CD8-positive, alpha-beta memory T cell (primary cell): ENCODE measurements at regions not wholly inside any gene's neighbourhood (a gene's known extent, or its start where the extent isn't known, plus 50 kb on each side); places are given as distances from the start of the nearest gene placed in this dataset.
"Not testable (repeated sequence)": the region's sequence is repeated elsewhere in the genome, so short reads cannot be mapped to it uniquely, and the experiment has no call there.

ENCODE experiments used
- CTCF ChIA-PET: fragments of 350-600 bp; sonication (Branson Sonifier 250); formaldehyde crosslinking; loops from one replicate; lab custom pipeline; 2021; ENCODE audit warnings: antibody characterized with exemption; lab: Charles Lee
- POLR2A ChIA-PET: fragments of 350-600 bp; sonication (Branson Sonifier 250); formaldehyde crosslinking; loops from one replicate; lab custom pipeline; 2021; ENCODE audit warnings: antibody characterized with exemption; lab: Charles Lee
- DNase-seq, 5 donors: peaks; one replicate each; pipeline versions ENCODE4 v3.0.0 to v3.0.0-alpha.2; 2020 to 2022; ENCODE audit warnings: mixed read lengths in 1 of 5
- H3K27ac ChIP-seq: one replicate; pipeline ENCODE4 v1.7.0; 2013; ENCODE audit warnings: low read depth, mild to moderate bottlenecking, low read length, moderate library complexity
- H3K27me3 ChIP-seq: 2 replicates; pipeline ENCODE4 v1.7.0; 2013; ENCODE audit warnings: low read length, mild to moderate bottlenecking; ENCODE audit not compliant: insufficient read depth, poor library complexity, severe bottlenecking
- H3K36me3 ChIP-seq: 2 replicates; pipeline ENCODE4 v1.7.0; 2013; ENCODE audit warnings: mild to moderate bottlenecking, low read length, moderate library complexity; ENCODE audit not compliant: insufficient read depth
- H3K4me1 ChIP-seq: 2 replicates; pipeline ENCODE4 v1.7.0; 2013; ENCODE audit warnings: mild to moderate bottlenecking, low read length, moderate library complexity; ENCODE audit not compliant: insufficient read depth
- H3K4me3 ChIP-seq: 2 replicates; pipeline ENCODE4 v1.7.0; 2013; ENCODE audit warnings: mild to moderate bottlenecking, low read length
- H3K9me3 ChIP-seq: 2 replicates; pipeline ENCODE4 v1.7.0; 2013; ENCODE audit warnings: mild to moderate bottlenecking, low read length
- H3K27ac Mint-ChIP-seq, 8 donors: one replicate each; pipeline ENCODE4 v1.8.0; 2020 to 2021; ENCODE audit warnings: mixed read lengths in 8 of 8, mild to moderate bottlenecking in 6 of 8, inconsistent platforms in 3 of 8, moderate library complexity in 3 of 8
- H3K27me3 Mint-ChIP-seq, 2 donors: one replicate each; pipeline ENCODE4 v1.8.0; 2020 to 2021; ENCODE audit warnings: mixed read lengths in 2 of 2, mild to moderate bottlenecking in 1 of 2, moderate library complexity in 1 of 2
- H3K36me3 Mint-ChIP-seq, 3 donors: one replicate each; pipeline ENCODE4 v1.8.0; 2020 to 2021; ENCODE audit warnings: mixed read lengths in 3 of 3, inconsistent platforms in 1 of 3, mild to moderate bottlenecking in 1 of 3
- H3K4me1 Mint-ChIP-seq, 3 donors: one replicate each; pipeline ENCODE4 v1.8.0; 2020 to 2021; ENCODE audit warnings: mixed read lengths in 3 of 3, inconsistent platforms in 1 of 3, mild to moderate bottlenecking in 1 of 3
- H3K4me3 Mint-ChIP-seq, 7 donors: one replicate each; pipeline ENCODE4 v1.8.0; 2020 to 2021; ENCODE audit warnings: mixed read lengths in 7 of 7, mild to moderate bottlenecking in 6 of 7, moderate library complexity in 4 of 7, inconsistent platforms in 2 of 7
- H3K9me3 Mint-ChIP-seq, 5 donors: one replicate each; pipeline ENCODE4 v1.8.0; 2020 to 2022; ENCODE audit warnings: mixed read lengths in 5 of 5, mild to moderate bottlenecking in 3 of 5, moderate library complexity in 2 of 5, inconsistent platforms in 1 of 5

DNA sequence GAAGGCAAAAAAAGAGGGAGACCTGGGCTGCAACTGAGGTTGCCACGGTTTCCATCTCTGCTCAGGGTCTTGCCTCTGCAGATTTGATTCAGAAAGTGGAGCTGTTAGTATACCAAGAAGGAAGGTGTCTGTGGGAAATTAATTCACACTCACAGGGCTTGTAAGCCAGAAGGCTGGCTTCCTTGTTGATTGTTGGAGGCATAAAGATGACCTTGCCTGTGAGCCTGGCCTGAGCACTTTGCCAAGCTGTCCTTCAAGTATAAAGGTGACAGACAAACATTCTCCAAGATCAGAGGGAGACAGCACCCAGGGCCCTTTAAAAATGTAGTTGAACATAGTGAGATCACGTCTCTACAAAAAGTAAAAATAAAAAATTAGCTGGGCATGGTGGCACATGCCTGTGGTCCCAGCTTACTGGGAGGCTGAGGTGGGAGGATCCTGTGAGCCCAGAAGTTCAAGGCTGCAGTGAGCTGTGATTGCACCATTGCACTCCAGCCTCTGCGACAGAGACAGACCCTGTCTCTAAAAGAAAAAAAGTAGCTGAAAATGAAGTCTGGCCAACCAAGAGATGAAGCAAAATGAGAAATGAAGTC lies 91.2 kb upstream of the UXS1 start:
- H3K4me3 ChIP-seq = no peak overlapping the region
- H3K4me3 Mint-ChIP-seq = no peak overlapping the region
- ChIA-PET POLR2A (no interaction called here), CTCF (no interaction called here)
- no peaks in the 10 kb centered on the region for H3K4me1 Mint-ChIP-seq
- H3K27ac Mint-ChIP-seq = peak overlapping the region in 1 of 8 donors; percentile 3
- no peaks in the 10 kb centered on the region for H3K36me3 ChIP-seq
- H3K9me3 ChIP-seq = no peaks in the 10 kb centered on the region
- no peaks in the 10 kb centered on the region for H3K36me3 Mint-ChIP-seq
- no peak for DNase-seq
- no peak overlapping the region for H3K27ac ChIP-seq
- no peaks in the 10 kb centered on the region for H3K27me3 ChIP-seq
- peaks cover 6 to 25% of the 10 kb centered on the region in 2 donors for H3K27me3 Mint-ChIP-seq
- no peaks in the 10 kb centered on the region for H3K9me3 Mint-ChIP-seq
- no peaks in the 10 kb centered on the region for H3K4me1 ChIP-seq

DNA sequence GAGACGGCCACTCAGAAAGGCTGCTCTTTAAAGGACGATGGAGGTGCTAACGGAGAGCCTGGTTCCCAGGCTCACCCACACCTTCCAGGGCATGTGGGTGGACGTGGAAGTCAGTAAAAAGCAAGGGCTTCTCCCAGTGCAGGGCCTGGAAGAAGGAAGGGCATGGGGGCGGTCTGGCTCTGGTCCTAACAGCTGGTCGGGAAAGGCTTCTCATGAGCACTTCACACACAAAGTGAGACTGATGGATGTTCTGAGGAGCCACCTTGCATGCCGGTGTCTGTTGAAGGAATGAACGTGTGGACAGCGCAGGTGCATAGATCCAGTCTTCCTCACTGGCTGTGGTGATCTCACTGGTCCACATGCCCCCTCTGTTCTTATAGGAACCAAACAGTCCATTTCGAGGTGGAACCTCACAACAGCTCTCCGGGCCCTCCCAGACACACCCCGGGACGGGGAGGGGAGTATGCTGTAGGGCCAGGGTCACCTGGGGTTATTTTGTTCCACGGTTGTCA lies 90.6 kb upstream of the UXS1 start:
- no peak overlapping the region for H3K27ac ChIP-seq
- H3K9me3 Mint-ChIP-seq = no peaks in the 10 kb centered on the region
- H3K4me3 ChIP-seq = no peak overlapping the region
- H3K9me3 ChIP-seq = no peaks in the 10 kb centered on the region
- H3K27me3 Mint-ChIP-seq = peaks cover 7 to 31% of the 10 kb centered on the region in 2 donors
- no peak overlapping the region for H3K4me3 Mint-ChIP-seq
- H3K36me3 Mint-ChIP-seq = no peaks in the 10 kb centered on the region
- H3K4me1 Mint-ChIP-seq = no peaks in the 10 kb centered on the region
- H3K36me3 ChIP-seq = no peaks in the 10 kb centered on the region
- no peaks in the 10 kb centered on the region for H3K4me1 ChIP-seq
- H3K27ac Mint-ChIP-seq = no peak overlapping the region
- H3K27me3 ChIP-seq = no peaks in the 10 kb centered on the region
- no peak for DNase-seq
- ChIA-PET CTCF (no interaction called here), POLR2A (no interaction called here)

DNA sequence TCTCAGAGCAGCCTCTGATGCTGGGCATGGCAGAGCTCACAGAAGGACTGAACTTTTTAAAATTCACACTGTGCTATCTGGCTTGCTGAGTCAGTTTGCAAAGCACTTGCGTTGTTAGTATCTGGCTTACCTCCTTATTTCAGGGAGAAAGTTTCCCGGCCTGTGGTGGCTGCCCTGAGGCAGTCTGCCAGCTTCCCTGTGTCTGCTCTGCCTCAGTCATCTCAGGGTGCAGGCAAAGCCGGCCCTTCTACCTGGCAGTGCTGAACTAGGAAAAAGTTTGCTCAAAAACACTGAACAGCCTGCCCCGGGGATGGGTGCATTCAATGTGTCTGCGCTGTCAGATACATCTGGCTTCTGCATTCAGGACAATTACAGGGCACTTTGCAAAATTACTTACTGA lies 90.2 kb upstream of the UXS1 start:
- POLR2A ChIA-PET = no interaction called here
- Mint-ChIP-seq H3K27ac (no peak overlapping the region), H3K27me3 (peaks cover 7 to 32% of the 10 kb centered on the region in 2 donors), H3K4me1 (no peaks in the 10 kb centered on the region), H3K4me3 (no peak overlapping the region), H3K36me3 (no peaks in the 10 kb centered on the region), H3K9me3 (no peaks in the 10 kb centered on the region)
- no peaks in the 10 kb centered on the region for H3K27me3 ChIP-seq
- no peak overlapping the region for H3K4me3 ChIP-seq
- H3K4me1 ChIP-seq = no peaks in the 10 kb centered on the region
- H3K36me3 ChIP-seq = no peaks in the 10 kb centered on the region
- DNase-seq = no peak
- CTCF ChIA-PET = no interaction called here
- H3K27ac ChIP-seq = no peak overlapping the region
- no peaks in the 10 kb centered on the region for H3K9me3 ChIP-seq

DNA sequence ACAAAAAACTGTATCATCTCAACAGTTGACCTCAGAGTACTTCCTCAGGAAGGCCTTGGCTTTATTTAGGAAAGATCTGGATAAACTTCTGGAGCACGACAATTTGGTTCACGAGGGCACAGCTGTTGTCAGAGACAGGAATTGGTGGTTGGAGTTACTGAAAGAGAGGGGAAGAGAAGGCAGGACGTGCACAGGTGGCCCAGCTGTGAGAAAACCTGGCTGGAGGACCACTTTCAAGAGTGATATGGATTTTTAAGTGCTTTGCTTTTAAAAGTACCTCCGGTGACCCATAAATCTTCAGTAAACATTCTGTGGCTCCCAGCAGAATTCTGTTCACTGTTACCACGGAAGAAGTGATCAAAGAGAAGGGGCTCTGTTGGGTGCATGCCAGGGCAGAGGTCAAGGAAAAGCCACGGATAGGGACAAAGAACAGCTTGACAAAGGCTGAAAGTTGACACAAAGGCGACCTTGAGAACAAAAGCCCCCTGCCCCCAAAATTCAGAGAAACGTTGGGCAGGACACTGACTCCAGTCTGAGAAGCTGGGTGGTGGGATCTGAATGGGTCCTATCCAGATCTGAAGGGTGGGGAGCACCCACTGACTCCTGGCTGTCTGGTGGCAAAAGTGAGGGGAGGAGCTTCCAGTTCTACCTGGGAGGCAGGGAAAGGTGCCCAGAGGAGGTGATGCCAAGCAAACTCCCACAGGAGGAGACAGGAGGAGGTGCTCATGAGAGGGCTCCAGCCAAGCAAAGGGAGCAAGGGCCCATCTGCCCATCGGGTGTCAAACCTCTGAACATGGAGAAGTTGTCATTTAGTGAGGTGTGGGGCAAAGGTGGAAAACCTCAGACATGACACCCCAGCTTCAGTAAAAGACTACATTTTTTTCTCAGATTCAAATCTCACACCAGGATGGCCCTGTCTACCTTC lies 89.4 kb upstream of the UXS1 start:
- H3K27ac ChIP-seq, H3K4me3 Mint-ChIP-seq, H3K4me3 ChIP-seq, POLR2A ChIA-PET, H3K9me3 ChIP-seq, H3K36me3 ChIP-seq, CTCF ChIA-PET, H3K4me1 ChIP-seq, H3K4me1 Mint-ChIP-seq, H3K9me3 Mint-ChIP-seq, H3K36me3 Mint-ChIP-seq, H3K27me3 ChIP-seq, DNase-seq: not testable (repeated sequence)
- Mint-ChIP-seq H3K27me3 (peaks cover 7 to 32% of the 10 kb centered on the region in 2 donors), H3K27ac (peak overlapping the region in 2 of 8 donors; percentile 14 to 35)

DNA sequence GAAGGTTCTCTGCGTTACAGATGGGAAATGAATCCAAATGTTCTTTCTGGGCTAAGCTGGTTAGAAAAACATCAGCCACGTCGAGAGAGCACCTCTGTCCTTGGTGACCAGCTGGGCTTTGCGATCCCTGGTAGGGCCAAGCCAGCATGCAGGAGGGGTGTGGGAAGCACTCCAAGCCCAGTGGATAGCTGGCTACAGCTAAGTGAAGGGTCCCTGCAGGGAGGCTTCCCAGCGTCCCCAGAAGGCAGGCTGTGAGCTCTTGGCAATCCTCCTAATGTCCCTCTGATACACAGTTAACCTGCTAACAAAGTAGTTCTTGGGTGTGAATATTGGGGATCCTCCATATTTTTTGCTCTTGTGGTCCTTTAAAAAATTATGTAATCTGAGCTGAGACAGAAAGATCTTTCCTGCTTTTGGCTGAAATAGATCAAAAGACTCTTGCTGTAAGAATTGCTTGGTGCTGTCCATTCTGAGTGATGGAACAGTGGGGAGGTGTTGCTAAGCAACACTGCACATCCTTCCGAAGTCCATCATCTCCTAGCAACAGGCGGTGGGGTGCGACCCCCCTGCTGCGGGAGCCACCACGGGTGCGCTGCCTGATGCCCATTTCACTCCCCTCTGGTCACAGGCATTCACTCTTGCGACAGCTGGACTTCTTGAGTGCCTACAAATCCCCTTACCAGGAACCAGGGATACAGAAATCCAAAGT lies 88.5 kb upstream of the UXS1 start:
- no peaks in the 10 kb centered on the region for H3K36me3 Mint-ChIP-seq
- H3K4me1 ChIP-seq = no peaks in the 10 kb centered on the region
- no peaks in the 10 kb centered on the region for H3K9me3 ChIP-seq
- no peak overlapping the region for H3K4me3 Mint-ChIP-seq
- POLR2A ChIA-PET = no interaction called here
- no peak for DNase-seq
- H3K4me3 ChIP-seq = no peak overlapping the region
- H3K27ac ChIP-seq = no peak overlapping the region
- no peaks in the 10 kb centered on the region for H3K4me1 Mint-ChIP-seq
- no peaks in the 10 kb centered on the region for H3K27me3 ChIP-seq
- H3K27me3 Mint-ChIP-seq = peaks cover 7 to 32% of the 10 kb centered on the region in 2 donors
- H3K36me3 ChIP-seq = no peaks in the 10 kb centered on the region
- CTCF ChIA-PET = no interaction called here
- no peaks in the 10 kb centered on the region for H3K9me3 Mint-ChIP-seq
- H3K27ac Mint-ChIP-seq = no peak overlapping the region

DNA sequence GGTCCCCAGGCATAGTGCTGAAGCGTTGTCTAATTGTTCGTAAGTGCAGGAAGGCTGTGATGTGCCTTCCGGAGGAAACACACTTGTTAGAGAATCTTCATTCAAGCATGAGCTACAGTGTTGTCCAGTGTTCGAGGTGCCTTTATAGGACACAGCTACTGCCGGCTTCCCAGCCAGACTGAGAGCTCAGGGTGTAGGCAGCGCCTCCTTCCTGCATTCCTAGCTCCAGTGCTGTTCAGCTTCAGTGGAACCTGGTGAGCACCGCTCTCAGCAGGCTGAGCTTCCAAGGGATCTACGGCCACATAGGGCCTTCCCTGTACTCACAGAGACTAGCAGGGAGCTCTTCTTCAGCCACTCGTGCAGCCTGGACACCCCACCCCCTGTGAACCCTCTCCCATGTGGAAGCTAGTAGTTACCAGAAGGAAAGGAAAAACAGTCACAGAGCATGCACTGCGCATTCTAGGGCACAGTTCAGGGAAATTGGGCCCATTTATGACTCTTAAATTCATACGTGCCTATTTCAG lies 87.9 kb upstream of the UXS1 start:
- H3K36me3 ChIP-seq, H3K4me1 Mint-ChIP-seq, DNase-seq, H3K27ac Mint-ChIP-seq, CTCF ChIA-PET, H3K4me3 ChIP-seq, H3K4me1 ChIP-seq, H3K36me3 Mint-ChIP-seq, POLR2A ChIA-PET, H3K9me3 ChIP-seq, H3K9me3 Mint-ChIP-seq, H3K4me3 Mint-ChIP-seq, H3K27me3 ChIP-seq, H3K27ac ChIP-seq: not testable (repeated sequence)
- peaks cover 7 to 32% of the 10 kb centered on the region in 2 donors for H3K27me3 Mint-ChIP-seq

DNA sequence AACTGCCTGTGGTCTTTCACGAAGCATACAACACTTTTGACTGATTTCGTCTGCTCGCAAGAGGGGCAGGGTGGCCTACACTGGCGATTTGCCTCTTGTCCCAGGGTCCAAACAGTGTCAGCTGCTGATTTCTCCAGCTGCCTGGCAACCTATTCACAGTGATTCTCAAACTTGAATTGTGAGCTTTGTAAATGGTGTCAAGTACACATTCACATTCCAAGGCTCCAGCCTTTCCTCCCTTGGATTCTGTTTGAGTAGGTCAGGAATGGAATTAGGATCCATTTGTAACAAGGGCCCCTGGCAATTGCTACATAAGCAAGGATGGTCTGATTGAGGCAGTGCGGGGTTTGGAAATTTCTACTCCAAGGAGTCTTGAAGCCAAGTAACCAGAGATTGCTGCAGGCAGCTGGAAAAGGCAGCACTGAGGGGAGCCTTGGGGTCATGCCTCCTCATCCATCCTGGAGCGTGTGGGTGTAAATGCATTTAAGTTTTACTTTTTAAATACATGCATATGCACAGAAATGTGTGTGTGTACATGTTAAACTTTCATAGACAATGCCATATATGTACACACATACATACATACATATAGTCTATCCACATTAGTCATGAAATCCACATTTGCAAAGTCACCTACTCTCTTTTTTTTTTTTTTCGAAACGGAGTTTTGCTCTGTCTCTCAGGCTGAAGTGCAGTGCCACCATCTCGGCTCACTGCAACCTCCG lies 86.8 kb upstream of the UXS1 start:
- POLR2A ChIA-PET = no interaction called here
- no peaks in the 10 kb centered on the region for H3K9me3 Mint-ChIP-seq
- Histone ChIP-seq H3K4me1 (no peaks in the 10 kb centered on the region), H3K36me3 (no peaks in the 10 kb centered on the region), H3K27ac (no peak overlapping the region), H3K9me3 (no peaks in the 10 kb centered on the region), H3K4me3 (no peak overlapping the region), H3K27me3 (no peaks in the 10 kb centered on the region)
- CTCF ChIA-PET = no interaction called here
- no peaks in the 10 kb centered on the region for H3K36me3 Mint-ChIP-seq
- no peak overlapping the region for H3K4me3 Mint-ChIP-seq
- peaks cover 7 to 32% of the 10 kb centered on the region in 2 donors for H3K27me3 Mint-ChIP-seq
- DNase-seq = no peak
- no peaks in the 10 kb centered on the region for H3K4me1 Mint-ChIP-seq
- H3K27ac Mint-ChIP-seq = no peak overlapping the region
